WTC11 (cell line): ENCODE measurements at regions not wholly inside any gene's neighbourhood (a gene's known extent, or its start where the extent isn't known, plus 50 kb on each side); places are given as distances from the start of the nearest gene placed in this dataset.

ENCODE experiments used
- CTCF ChIP-seq: fragments of 200-600 bp; IDR thresholded peaks from 2 replicates; pipeline ENCODE4 v1.8.0; 2022; ENCODE audit warnings: antibody characterized with exemption
- FOXP4 ChIP-seq: sonication (generic); formaldehyde crosslinking; IDR thresholded peaks from 2 replicates; pipeline ENCODE4 v1.8.0; 2022; ENCODE audit warnings: mild to moderate bottlenecking, missing genetic modification reagents
- NFYB ChIP-seq: sonication (generic); formaldehyde crosslinking; conservative IDR thresholded peaks from 2 replicates; pipeline ENCODE4 v1.8.0; 2022; ENCODE audit warnings: low read depth, missing genetic modification reagents
- USF1 ChIP-seq: sonication (generic); formaldehyde crosslinking; IDR thresholded peaks from 2 replicates; pipeline ENCODE4 v1.8.0; 2022; ENCODE audit warnings: mild to moderate bottlenecking, missing genetic modification reagents
- ZNF121 ChIP-seq: sonication (generic); formaldehyde crosslinking; IDR thresholded peaks from 2 replicates; pipeline ENCODE4 v1.8.0; 2023; ENCODE audit warnings: missing genetic modification reagents

- TF ChIP-seq NFYB (no peak), CTCF (peak; percentile 42; the same call in 1 of the 2 replicates), USF1 (no peak), ZNF121 (CRISPR knock-in tag) (no peak), FOXP4 (CRISPR knock-in tag) (no peak)
Observed at GRCh38 chr6:91337967-91338366, 751.1 kb upstream of the MAP3K7 start.
